HepG2 (cell line): ENCODE measurements at regions not wholly inside any gene's neighbourhood (a gene's known extent, or its start where the extent isn't known, plus 50 kb on each side); places are given as distances from the start of the nearest gene placed in this dataset.

Source experiments
- ASH2L ChIP-seq: fragments of 300-600, 200-600 bp; sonication (generic); IDR thresholded peaks from 2 replicates; pipeline ENCODE4 v1.7.0; 2017; ENCODE audit warnings: low read depth, mild to moderate bottlenecking, moderate library complexity, mixed read lengths, low read length; ENCODE audit not compliant: insufficient read length
- BRD4 ChIP-seq: sonication (generic); formaldehyde crosslinking; IDR thresholded peaks from 2 replicates; pipeline ENCODE4 v1.4.0; 2020; ENCODE audit warnings: missing genetic modification reagents
- CBFB ChIP-seq: sonication (generic); formaldehyde crosslinking; IDR thresholded peaks from 2 replicates; pipeline ENCODE4 v1.4.0; 2020; ENCODE audit warnings: missing genetic modification reagents
- GATAD1 ChIP-seq: IDR thresholded peaks from 2 replicates; pipeline ENCODE4 v1.6.1; 2016; ENCODE audit warnings: missing genetic modification reagents, missing compliant biosample characterization
- HNRNPH1 ChIP-seq: fragments of 200-400 bp; formaldehyde crosslinking; optimal IDR thresholded peaks from 2 replicates; pipeline ENCODE3; 2017; ENCODE audit warnings: mild to moderate bottlenecking, low read depth, low read length
- MAFK ChIP-seq, 2 experiments: IDR thresholded peaks in 1 of 2; conservative IDR thresholded peaks in 1 of 2; 2 replicates each; pipeline ENCODE4 v1.6.1; 2011; ENCODE audit warnings: improper control_type of control experiment in 2 of 2, low read length in 2 of 2
- MIXL1 ChIP-seq: IDR thresholded peaks from 2 replicates; pipeline ENCODE4 v1.6.1; 2016
- MTF1 ChIP-seq: sonication (generic); formaldehyde crosslinking; IDR thresholded peaks from 2 replicates; pipeline ENCODE4 v1.5.0; 2020; ENCODE audit warnings: missing genetic modification reagents
- NRL ChIP-seq: sonication (generic); formaldehyde crosslinking; IDR thresholded peaks from 2 replicates; pipeline ENCODE4 v1.5.0; 2020; ENCODE audit warnings: missing genetic modification reagents, mild to moderate bottlenecking, moderate library complexity, borderline replicate concordance
- RBAK ChIP-seq: sonication (generic); formaldehyde crosslinking; IDR thresholded peaks from 2 replicates; pipeline ENCODE4 v1.5.1; 2020; ENCODE audit warnings: mild to moderate bottlenecking, missing genetic modification reagents
- RFX3 ChIP-seq: IDR thresholded peaks from 2 replicates; pipeline ENCODE4 v1.6.1; 2016; ENCODE audit warnings: missing biosample characterization, missing genetic modification reagents
- SOX5 ChIP-seq: IDR thresholded peaks from 2 replicates; pipeline ENCODE4 v1.6.1; 2016; ENCODE audit warnings: borderline replicate concordance
- YY1 ChIP-seq: IDR thresholded peaks from 2 replicates; pipeline ENCODE4 v1.6.1; 2011; ENCODE audit warnings: low read length, low read depth, moderate library complexity, mild to moderate bottlenecking; ENCODE audit not compliant: insufficient read depth, insufficient replicate concordance
- ZNF230 ChIP-seq: sonication (generic); formaldehyde crosslinking; IDR thresholded peaks from 2 replicates; pipeline ENCODE4 v1.4.0; 2020; ENCODE audit warnings: mild to moderate bottlenecking, missing genetic modification reagents
- ZNF564 ChIP-seq: sonication (generic); formaldehyde crosslinking; IDR thresholded peaks from 2 replicates; pipeline ENCODE4 v1.8.1; 2023; ENCODE audit warnings: mild to moderate bottlenecking, missing genetic modification reagents
- TF ChIP-seq, protein P1 (sequence below): sonication (generic); formaldehyde crosslinking; IDR thresholded peaks from 2 replicates; pipeline ENCODE4 v1.5.0; 2020; ENCODE audit warnings: mild to moderate bottlenecking, missing genetic modification reagents
- TF ChIP-seq, protein P2 (sequence below): sonication (generic); formaldehyde crosslinking; IDR thresholded peaks from 2 replicates; pipeline ENCODE4 v1.4.0; 2020; ENCODE audit warnings: missing genetic modification reagents
- TF ChIP-seq, protein P3 (sequence below): sonication (generic); formaldehyde crosslinking; IDR thresholded peaks from 2 replicates; pipeline ENCODE4 v1.8.0; 2022; ENCODE audit warnings: low read depth, missing genetic modification reagents
- TF ChIP-seq, protein P4 (sequence below): sonication (generic); formaldehyde crosslinking; IDR thresholded peaks from 2 replicates; pipeline ENCODE4 v1.4.0; 2020; ENCODE audit warnings: mild to moderate bottlenecking, missing genetic modification reagents
- TF ChIP-seq, protein P5 (sequence below): sonication (generic); formaldehyde crosslinking; conservative IDR thresholded peaks from 2 replicates; pipeline ENCODE4 v1.8.0; 2022; ENCODE audit warnings: low read depth, missing genetic modification reagents

DNA sequence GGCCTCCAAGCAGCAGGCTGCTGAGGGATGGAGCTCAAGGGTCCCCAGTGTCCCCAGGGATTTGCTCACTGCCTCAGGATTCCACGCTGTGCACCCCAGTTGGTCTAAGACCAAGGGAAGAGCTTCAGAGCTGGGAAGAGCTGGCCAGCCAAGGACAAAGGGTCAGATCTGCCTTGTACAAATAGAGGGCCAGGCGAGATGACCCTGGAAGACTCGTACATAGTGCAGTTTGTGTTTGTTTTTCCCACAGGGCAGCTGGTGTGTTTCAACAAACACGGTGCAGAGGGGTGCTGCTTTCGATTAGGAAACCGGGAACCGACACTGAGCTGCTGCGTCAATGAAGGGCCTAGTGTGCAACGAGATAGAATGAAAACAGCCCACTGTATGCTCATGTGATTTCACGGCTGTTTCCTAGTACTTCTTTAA lies 56.1 kb upstream of the TRPM1 start (continued):
- TF ChIP-seq, protein P1, sequence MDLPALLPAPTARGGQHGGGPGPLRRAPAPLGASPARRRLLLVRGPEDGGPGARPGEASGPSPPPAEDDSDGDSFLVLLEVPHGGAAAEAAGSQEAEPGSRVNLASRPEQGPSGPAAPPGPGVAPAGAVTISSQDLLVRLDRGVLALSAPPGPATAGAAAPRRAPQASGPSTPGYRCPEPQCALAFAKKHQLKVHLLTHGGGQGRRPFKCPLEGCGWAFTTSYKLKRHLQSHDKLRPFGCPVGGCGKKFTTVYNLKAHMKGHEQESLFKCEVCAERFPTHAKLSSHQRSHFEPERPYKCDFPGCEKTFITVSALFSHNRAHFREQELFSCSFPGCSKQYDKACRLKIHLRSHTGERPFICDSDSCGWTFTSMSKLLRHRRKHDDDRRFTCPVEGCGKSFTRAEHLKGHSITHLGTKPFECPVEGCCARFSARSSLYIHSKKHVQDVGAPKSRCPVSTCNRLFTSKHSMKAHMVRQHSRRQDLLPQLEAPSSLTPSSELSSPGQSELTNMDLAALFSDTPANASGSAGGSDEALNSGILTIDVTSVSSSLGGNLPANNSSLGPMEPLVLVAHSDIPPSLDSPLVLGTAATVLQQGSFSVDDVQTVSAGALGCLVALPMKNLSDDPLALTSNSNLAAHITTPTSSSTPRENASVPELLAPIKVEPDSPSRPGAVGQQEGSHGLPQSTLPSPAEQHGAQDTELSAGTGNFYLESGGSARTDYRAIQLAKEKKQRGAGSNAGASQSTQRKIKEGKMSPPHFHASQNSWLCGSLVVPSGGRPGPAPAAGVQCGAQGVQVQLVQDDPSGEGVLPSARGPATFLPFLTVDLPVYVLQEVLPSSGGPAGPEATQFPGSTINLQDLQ: no peak
- TF ChIP-seq MTF1 (CRISPR knock-in tag) (no peak), SOX5 (CRISPR knock-in tag) (peak; percentile 84), RBAK (CRISPR knock-in tag) (no peak), MIXL1 (CRISPR knock-in tag) (peak; percentile 52), CBFB (CRISPR knock-in tag) (peak; percentile 70; the same call in 1 of the 2 replicates), MAFK (conservative IDR thresholded peaks at IDR 0.05 in 1 of 2, IDR thresholded peaks at IDR 0.05 in 1 of 2; ENCODE audit: low read length in 2 of 2) (no peak), HNRNPH1 (no peak), YY1 (no peak), BRD4 (CRISPR knock-in tag) (peak; percentile 58; the same call in 1 of the 2 replicates), GATAD1 (peak; percentile 55), NRL (no peak), ASH2L (peak; percentile 93), RFX3 (CRISPR knock-in tag) (no peak), ZNF564 (CRISPR knock-in tag) (peak; percentile 49; the same call in 1 of the 2 replicates), ZNF230 (CRISPR knock-in tag) (peak; percentile 87)
- TF ChIP-seq, protein P2, sequence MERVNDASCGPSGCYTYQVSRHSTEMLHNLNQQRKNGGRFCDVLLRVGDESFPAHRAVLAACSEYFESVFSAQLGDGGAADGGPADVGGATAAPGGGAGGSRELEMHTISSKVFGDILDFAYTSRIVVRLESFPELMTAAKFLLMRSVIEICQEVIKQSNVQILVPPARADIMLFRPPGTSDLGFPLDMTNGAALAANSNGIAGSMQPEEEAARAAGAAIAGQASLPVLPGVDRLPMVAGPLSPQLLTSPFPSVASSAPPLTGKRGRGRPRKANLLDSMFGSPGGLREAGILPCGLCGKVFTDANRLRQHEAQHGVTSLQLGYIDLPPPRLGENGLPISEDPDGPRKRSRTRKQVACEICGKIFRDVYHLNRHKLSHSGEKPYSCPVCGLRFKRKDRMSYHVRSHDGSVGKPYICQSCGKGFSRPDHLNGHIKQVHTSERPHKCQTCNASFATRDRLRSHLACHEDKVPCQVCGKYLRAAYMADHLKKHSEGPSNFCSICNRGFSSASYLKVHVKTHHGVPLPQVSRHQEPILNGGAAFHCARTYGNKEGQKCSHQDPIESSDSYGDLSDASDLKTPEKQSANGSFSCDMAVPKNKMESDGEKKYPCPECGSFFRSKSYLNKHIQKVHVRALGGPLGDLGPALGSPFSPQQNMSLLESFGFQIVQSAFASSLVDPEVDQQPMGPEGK (CRISPR knock-in tag): peak; percentile 83
- TF ChIP-seq, protein P3, sequence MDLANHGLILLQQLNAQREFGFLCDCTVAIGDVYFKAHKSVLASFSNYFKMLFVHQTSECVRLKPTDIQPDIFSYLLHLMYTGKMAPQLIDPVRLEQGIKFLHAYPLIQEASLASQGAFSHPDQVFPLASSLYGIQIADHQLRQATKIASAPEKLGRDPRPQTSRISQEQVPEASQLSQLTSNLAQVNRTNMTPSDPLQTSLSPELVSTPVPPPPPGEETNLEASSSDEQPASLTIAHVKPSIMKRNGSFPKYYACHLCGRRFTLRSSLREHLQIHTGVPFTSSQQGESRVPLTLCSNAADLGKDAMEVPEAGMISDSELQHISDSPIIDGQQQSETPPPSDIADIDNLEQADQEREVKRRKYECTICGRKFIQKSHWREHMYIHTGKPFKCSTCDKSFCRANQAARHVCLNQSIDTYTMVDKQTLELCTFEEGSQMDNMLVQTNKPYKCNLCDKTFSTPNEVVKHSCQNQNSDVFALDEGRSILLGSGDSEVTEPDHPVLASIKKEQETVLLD: peak; percentile 62; the same call in 1 of the 2 replicates
- TF ChIP-seq, protein P4, sequence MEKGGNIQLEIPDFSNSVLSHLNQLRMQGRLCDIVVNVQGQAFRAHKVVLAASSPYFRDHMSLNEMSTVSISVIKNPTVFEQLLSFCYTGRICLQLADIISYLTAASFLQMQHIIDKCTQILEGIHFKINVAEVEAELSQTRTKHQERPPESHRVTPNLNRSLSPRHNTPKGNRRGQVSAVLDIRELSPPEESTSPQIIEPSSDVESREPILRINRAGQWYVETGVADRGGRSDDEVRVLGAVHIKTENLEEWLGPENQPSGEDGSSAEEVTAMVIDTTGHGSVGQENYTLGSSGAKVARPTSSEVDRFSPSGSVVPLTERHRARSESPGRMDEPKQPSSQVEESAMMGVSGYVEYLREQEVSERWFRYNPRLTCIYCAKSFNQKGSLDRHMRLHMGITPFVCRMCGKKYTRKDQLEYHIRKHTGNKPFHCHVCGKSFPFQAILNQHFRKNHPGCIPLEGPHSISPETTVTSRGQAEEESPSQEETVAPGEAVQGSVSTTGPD: no peak
- TF ChIP-seq, protein P5, sequence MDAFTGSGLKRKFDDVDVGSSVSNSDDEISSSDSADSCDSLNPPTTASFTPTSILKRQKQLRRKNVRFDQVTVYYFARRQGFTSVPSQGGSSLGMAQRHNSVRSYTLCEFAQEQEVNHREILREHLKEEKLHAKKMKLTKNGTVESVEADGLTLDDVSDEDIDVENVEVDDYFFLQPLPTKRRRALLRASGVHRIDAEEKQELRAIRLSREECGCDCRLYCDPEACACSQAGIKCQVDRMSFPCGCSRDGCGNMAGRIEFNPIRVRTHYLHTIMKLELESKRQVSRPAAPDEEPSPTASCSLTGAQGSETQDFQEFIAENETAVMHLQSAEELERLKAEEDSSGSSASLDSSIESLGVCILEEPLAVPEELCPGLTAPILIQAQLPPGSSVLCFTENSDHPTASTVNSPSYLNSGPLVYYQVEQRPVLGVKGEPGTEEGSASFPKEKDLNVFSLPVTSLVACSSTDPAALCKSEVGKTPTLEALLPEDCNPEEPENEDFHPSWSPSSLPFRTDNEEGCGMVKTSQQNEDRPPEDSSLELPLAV (CRISPR knock-in tag): no peak
